NCI-H1694 treated with DMSO at 0.1 percent for 48 hours (cell line): ENCODE measurements at regions not wholly inside any gene's neighbourhood (a gene's known extent, or its start where the extent isn't known, plus 50 kb on each side); places are given as distances from the start of the nearest gene placed in this dataset.
A peak's percentile ranks its signal among the peaks of the same experiment; 100 is the strongest.

Experiments used
- DNase-seq: peaks from one replicate; lab custom pipeline; 2025; lab: John Stamatoyannopoulos, UW

DNA sequence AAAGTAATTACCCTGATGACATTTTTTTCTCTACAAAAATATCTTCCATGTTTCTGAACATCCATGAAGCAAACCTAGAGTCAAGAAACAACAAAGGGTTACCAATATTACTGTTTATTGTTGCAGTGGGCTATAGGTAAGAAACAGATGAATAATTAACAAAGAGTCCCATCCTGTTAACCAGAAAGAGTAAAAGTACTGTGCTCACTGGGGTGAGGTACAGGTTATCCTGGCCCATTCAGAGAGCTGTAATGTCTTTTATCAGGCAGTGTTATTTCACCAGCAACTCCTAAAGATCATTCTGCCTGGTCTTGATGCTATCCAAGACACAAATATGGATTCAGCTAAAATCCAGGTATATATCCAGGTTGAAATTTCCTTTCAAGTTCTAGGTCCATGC, 754.9 kb downstream of the SATB2 start:
- no peak for DNase-seq

DNA sequence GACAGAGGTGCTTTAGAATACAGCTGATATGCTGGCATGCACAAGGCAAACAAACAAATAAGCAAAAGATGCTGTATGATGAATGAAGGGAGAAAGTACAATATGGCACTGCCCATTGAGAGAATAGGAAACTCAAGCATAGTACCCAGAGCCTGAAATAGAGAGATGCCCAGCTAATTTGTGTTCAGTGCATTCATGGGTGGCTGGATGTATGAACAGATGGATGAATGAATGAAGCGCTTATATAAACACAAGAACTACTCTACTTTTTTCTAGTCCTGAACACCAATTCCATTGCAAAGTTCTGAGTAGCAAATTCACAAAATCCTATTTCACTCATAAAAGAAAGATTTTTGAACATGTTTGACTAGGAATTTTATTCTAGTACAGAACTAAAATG, 756.3 kb downstream of the SATB2 start:
- DNase-seq: peak; percentile 19

DNA sequence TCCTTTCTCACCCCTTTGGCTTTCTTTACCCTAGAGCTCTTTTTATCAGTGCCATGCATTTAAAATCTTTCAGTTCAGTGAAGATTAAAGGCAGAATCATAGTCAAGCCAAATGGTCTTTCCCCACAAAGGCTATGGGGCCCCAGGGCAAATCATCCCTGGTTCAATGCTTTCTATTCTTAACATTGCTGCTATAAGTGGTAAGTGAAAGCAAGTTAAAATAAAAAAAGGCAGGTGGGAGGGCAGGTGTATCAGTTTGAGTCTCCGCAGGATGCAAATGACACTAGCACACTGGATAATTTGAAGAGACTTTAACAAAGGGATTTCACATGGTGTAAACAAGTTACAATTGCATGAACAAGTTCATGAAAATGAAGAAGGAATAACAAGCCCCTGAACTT, 757.4 kb downstream of the SATB2 start:
- no peak for DNase-seq

DNA sequence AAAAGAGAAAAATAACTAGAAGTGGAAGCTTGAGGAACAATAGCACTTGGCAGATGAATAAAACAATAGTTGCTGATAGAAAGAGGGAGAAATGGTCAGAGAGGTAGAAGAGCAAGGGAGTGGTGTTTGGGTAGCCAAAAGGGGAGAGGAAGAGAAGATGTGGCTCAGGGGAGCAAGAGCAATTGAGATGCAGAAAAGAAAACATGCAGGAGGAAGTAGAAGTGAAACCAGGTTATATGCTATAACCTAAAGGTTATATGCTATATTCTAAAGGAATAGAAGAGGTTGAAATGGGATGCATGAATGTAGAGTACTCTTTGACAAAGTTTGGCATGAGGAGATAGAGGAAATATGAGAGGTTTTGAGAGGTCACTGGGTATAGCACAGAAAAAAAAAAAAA, 759.5 kb downstream of the SATB2 start:
- DNase-seq: no peak

DNA sequence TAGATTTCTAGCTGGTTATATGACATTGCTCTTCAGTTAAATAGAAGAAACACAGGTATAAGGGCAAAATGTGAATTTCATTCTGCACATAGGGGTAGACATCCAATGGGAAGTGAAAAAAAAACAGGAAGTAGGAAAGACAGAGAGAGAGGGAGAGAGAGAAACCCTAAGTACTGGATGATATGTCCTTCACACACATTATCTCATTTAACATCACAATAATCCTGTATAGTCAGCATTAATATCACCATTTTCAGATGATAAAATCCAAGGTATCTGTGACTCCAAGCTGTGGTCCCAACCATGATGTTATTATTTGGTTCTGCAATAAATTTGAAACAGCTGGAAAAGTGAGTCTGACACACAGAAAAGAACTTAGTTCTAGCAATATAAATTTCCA, 759.9 kb downstream of the SATB2 start:
- DNase-seq: no peak

DNA sequence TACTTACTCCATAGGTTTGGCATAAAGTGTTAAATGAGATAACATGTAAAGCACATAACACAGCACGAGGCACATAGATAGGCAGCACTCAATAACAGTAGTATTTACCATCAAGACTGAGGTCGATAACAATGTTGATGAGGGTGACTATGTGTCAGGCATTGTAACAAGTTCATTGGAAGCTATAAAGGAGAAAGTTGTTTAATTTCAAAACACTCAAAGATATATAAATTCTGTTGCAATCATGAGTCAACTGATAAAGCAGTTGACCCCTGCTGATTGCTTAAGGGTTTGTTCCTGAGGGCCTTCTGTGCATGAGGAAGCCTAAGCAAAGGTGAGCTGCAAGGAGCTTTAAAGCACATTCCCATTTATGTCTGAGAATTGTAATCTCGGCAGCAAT, 760.5 kb downstream of the SATB2 start:
- no peak for DNase-seq

DNA sequence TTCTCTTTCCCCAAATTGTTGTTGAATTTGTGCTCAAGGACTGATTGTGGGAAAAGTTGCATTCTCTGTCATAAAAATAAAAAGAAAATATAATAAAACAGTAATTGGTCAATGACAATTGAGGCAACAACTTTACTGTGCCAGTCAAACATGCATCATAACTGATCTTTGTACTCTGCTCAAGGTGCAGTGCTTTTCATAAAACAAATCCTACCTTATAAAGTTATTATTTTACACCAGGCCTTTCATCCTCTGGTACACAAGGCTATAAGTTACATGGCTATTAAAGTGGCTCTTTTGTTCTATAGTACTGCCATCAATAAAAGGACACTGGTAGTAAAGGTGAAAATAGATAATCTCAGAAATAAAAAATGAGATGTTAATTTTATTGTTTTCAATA, 761.9 kb downstream of the SATB2 start:
- no peak for DNase-seq

DNA sequence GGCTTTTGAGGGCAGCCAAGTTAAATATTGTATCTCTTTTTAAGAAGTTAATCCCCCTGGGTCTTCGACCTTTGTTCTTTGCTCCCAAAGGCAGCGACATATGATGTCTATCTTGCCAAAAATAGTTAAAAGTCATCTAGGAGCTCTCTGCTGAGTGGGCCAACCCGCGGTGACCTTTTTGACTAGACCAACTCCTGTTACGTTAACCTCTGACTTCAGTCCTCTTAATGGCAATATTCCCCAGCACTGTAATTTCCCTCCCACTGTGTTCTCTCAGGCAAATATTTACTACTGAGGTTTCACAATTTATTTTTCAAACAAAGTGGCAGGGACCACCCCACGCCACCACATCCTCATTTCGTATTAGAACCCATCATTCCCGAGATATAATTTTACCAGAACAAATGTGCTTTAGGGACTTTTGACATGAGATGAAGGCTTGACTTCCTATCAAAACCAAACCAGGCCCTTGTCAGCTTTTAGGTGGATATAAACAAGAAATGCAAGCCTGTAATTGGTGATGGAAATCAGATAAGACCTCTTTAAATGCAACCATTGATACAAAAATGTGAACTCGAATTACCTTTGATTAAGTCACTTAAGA, 764.7 kb downstream of the SATB2 start:
- DNase-seq: no peak

DNA sequence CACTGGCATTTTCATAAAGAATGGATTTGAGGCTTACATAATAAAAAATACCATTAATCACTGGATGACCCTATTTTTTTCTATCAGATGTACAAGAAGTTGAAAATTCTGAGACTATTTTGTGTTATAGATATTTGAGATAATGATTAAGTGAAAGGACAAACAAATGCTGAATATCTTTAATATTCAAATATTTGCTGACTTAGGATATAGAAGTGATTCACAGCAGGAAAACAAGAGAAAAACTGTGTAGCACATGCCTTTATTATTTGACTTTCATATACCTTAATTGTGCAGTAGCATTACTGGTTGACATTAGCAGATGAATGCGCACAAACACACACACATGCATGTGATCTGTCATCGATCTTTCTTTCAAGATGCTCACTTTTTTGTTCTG, 766.5 kb downstream of the SATB2 start:
- no peak for DNase-seq

DNA sequence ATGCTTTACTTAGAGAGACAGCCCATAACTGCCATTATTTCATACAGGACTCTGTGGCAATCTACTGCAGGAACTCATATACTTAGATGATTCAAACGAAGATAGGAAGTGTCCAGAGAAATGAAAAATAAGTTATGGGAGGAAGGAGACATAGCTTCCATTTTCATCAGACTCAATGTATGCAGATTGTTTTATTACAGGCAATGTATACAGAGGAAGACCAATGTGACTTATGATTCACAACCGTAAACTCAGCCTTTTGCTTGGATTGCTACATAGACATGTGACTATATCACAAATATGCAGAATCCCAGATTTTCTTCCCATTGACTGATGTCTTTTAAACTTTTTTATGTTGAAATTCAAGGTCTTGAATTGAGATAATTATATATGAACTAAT, 793.4 kb downstream of the SATB2 start:
- no peak for DNase-seq

DNA sequence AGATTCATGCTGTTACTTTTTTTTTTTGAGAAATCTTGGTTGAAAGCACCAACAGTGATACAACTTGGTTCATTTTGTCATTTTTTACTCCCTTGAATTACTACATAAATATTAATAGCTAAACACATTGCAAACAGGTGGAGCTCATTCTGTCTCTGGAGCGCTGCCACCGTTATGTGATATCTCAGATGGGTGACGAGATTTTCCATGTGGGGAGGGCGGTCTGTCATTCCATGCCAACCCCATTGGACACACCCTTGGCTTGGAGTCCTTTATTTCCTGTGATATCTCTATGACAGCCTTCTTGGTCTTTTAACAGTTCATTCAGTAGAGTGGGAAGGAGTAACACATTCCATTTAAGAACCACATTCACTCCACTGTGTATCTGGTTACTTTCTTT, 794.8 kb downstream of the SATB2 start:
- no peak for DNase-seq

DNA sequence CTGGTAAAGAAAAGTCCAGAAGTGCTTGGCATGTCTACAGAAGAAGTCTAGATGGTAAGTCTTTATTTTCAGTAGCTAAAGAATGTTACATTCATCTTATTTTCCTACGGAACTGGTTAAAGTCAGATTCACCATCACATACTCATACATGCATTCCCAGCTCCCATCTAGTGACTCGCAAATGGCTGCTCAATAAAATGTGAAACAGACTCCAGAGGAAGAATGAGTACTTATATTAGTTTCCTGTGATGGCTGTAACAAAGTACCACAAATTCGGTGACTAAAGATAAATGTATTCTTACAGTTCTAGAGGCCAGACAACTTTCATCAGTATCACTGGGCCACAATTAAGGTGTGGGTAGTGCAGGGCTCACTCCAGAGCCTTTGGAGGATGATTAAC, 797.2 kb downstream of the SATB2 start:
- DNase-seq: no peak

DNA sequence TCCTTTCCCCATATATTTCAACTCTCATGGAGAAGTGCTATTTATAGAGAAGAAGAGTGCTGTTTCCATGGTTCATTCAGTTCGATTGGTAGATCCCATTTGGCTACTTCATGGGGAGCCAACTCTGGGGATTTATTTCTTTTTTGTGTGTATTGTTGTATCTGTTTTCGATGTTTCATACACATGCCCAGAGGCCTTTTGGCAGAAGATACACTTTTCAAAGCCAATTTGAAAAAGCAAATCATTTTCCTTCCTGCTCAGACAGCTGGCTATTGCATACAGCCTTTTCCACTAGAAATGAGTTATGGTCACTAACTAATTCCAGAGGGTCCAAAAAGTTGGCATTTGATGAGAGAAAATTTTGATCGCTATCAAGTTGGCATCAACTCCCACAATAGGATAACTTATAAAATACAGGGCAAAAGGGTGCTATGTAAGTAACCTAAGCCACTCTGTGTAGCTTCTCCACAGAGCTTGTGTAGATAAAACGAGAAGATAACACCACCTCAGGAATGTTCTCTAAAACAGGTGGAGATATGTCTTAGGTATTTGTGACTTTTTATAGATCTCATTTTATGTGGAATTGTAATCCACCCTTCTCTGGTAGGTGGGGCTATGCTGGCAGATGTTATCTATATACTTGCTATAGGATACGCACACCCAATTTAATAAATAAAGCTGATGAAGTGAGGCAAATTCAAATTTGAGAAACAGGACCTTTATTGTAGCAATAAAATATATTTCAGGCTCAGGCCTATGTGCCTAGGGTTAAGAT, 798.5 kb downstream of the SATB2 start:
- peak; percentile 72 for DNase-seq

DNA sequence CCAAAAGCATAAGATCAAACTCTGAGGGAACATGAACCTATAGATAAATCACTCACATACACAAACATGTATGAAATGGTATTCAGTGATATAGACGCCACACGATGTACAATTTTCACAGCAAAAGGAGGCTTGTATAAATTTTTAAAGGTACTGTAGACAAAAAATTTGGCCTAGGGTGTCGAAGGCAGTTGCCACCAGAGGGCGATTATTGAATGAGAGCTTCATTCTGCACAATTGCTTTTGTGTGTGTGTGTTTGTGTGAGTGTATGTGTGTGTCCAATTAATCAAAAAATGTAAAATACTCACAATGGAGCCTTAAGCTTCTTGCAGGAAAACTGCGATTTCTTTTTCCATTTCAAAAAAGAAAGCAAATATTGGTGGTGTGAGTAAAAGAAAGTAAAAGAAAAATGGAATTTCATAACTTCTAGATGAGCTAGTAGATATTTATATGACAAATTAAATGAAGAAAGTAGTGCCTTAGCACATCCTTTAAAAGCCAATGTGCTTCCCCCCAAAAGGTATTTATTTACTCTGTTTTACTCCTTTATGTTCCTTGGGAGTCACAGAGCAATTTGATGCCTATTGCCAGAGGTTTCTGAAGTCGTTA, 800.1 kb downstream of the SATB2 start:
- peak; percentile 47 for DNase-seq

DNA sequence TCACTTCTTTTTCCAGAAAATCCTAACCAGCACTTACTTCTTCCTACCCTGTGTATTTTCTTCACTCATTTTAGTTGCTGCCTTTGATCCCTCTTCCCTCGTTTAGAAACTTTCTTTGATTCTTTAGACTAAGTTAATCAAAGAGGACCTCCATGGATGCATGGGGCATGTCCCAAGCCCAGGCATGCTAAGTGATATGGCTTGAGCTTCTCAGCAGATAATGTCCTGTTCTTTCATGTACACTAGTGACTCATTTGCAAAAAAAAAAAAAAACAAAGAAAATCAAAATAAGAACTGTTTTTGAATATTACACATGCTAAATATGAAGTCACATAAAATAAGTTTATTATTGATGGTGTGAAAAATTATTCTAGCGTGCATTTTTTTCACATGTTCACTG, 800.9 kb downstream of the SATB2 start:
- DNase-seq: no peak

DNA sequence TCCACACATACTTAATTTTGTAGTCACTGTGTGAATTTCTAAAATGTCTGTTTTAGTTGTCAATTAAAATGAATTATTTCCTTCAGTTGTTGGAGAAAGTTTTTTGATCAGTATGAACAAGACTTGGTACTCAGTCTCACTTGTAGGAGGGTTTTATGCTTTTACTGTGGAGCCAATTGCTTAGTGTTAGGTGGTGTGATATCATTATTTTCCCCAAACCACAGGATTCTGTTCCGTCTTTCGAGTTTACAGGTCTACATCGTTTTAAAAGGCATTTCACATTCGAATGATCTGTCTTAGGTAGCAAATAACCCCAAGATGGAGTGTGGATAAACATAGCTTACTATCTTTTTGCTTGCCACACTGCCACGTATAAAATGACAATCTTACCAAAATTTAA, 803.1 kb downstream of the SATB2 start:
- DNase-seq: no peak

DNA sequence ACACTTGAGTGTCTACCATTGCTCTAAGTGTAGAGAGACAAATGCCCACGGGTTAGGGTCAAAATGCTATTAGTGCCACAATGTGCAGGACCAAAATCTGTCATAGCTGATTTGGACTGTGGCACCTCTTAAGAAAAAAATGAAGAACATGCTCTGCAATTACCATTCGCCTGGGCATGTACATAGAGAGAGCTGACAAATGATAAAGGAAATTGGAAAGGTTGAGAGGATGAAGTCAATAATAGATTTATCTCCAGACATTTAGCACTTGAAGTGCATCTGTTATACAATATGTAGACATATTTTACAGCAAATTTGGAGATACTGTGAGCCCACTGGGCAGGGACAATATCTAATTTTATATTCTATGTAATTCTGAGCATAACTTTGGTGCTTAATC, 804.4 kb downstream of the SATB2 start:
- DNase-seq: no peak

DNA sequence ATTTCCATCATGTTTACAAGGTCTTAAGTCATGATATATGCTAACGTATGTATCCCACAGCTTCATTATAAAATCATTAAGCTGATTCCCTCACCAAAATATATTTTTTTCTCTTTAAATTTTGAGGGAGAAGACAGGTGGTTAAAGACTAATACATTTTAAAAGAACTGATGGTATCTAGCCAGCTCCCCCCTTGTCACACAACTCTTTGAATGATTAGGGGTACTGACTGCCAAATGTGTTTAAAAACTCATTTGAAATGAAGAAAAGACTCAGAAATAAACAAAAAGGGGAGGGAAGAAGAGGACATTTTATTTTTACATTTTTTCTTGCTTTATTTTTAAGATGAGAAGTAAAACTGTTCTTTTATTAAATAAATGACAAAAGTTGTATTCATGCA, 805.3 kb downstream of the SATB2 start:
- no peak for DNase-seq

DNA sequence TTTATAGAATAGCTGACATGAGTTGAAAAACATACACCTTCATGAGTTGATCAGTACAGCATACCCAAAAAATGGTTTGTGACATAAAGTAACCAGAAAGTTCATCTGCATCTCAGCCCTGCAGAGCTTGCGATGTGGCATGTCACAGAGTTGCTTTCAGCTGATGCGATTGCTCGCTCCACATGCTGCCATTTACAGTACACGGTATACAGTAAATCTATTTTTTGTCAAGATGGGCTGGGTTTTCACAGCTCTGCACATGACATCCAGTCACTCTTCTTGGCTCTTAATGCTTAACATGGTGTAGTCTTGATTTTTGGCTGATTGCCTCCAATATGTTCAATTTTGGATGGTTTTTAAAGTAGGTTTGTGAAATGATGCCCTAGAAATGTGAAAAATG, 811.9 kb downstream of the SATB2 start:
- no peak for DNase-seq

DNA sequence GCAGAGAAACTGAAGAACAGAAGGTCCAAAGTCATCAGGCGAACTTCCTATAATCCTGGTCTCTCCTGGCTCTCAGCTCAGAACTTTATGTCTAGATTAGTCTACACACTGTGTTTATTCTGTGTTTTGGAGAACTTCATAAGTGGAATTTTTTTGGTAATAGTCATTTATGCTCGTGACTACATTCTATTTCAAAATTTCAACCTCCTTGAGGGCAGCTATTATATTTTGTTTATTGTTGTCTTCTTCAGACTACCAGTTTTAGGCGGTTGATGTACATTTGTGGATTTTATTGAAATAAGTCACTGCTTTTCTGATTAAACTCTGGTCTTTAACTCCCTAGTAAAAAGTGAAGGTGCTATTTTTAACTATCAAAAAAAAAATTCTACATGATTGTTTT, 816.6 kb downstream of the SATB2 start:
- no peak for DNase-seq

DNA sequence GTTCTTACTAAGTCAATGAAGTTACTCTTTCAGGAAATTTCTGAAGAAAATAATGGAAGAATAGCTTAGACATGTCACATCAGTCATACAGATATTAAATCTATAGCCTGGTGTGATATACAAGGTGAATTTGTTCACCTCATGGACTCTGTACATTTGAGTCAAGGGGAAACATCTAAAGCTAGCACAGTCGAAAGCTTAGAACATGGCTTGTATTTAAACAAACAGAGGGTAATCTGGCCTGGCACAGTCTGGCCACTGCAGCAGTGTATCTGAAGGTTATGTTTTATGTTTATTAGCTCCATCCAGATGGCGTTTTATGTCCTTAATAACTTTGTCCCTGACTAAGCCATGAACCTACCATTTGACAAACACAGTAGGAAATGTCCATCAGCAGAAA, 817.3 kb downstream of the SATB2 start:
- no peak for DNase-seq

DNA sequence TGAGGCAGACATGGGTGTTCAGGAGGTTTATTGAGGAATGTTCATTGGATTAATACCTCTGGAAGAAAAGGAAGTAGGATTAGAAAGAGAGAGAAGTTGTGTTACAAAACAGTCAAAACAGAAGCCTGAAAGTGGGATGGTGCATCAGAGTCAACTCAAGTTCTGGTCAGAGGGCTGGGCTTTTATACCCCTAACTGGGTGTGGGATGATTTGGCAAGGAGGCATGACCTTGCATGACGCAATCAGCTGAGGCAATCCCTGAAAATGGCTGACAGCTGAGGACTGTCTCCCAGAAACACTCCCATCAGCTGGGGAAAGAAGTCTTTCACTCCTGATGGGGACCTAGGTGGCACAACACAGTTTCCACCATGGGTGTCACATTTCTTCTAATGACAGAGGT, 818.2 kb downstream of the SATB2 start:
- DNase-seq: no peak

DNA sequence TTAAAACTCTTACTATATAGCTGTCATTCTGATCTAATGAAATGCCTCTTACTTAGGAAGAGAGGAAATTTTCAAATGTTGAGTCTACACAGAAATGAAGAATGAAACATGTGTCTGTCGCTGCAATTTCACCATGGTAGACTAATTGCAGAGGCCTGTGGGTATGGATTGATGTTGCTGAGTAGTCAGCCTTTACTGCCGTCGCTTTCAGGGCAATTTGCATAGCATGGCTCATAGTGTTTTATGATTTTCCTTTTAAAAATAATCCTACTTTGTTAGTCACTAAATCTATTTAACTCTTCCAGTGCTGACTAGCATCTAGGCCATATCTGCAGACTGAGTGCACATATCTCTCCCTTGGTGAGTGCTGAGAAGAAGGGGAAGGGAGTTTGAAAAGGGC, 819.2 kb downstream of the SATB2 start:
- no peak for DNase-seq

DNA sequence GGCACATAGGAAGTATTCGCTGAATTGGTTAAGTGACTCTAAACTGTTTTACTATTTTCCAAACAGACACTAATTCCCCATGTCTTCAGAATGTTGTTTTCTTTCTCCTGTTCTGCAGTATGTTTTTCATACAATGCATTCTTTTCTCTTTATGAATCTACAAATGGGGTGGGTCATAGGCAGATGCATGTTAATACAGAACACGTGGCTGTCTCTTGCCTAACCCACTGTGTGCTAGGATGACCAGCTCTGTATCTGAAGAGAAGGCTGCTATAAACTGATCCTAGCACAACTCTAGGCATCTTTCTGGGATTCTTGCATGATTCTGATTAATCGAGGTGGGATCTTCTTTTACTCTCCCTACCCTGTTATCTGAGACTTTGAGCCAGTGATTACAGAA, 826.0 kb downstream of the PLCL1 start:
- no peak for DNase-seq
